ENCODE measurements at regions not wholly inside any gene's neighbourhood (a gene's known extent, or its start where the extent isn't known, plus 50 kb on each side); places are given as distances from the start of the nearest gene placed in this dataset.

GRCh38 chr6:68134796-68135195 is 500.3 kb upstream of the ADGRB3 start:
- Histone ChIP-seq H3K36me3 (ENCODE audit: low read depth, low read length) (no peaks in the 10 kb centered on the region), H3K79me2 (ENCODE audit: low read length) (no peaks in the 10 kb centered on the region), H3K9me3 (ENCODE audit: low read length) (no peaks in the 10 kb centered on the region), H3K4me1 (ENCODE audit: insufficient read depth, low read length) (no peaks in the 10 kb centered on the region), H4K20me1 (ENCODE audit: low read length) (no peaks in the 10 kb centered on the region), H3K9me2 (replicated peaks; ENCODE audit: low read length) (no peaks in the 10 kb centered on the region), H3K9ac (ENCODE audit: low read length) (no peak overlapping the region), H3K27me3 (ENCODE audit: low read length) (no peaks in the 10 kb centered on the region), H3K4me2 (ENCODE audit: low read length) (no peak overlapping the region), H2AFZ (ENCODE audit: low read length) (no peak overlapping the region), H3F3A (ENCODE audit: low read length, unreplicated experiment) (no peaks in the 10 kb centered on the region), H3K4me3 (ENCODE audit: low read length) (no peak overlapping the region), H3K27ac (ENCODE audit: low read length) (no peak overlapping the region)
- ATAC-seq (no peak), DNase-seq (no peak)
- intact Hi-C loops (cut with micrococcal nuclease): no loop called here
- no peak for TF ChIP-seq EZH2 (IDR thresholded peaks at IDR 0.05; ENCODE audit: low read length, unreplicated experiment)
- TF ChIP-seq CTCF (conservative IDR thresholded peaks at IDR 0.05; ENCODE audit: low read depth, low read length): no peak
- TF ChIP-seq EZH2phosphoT487 (IDR thresholded peaks at IDR 0.05; ENCODE audit: borderline replicate concordance, low read length): no peak
- POLR2A ChIA-PET (ENCODE audit: unreplicated experiment): no interaction called here
- no TSS peak for BruUV-seq (replicated peaks)
- CTCF ChIA-PET: no interaction called here

GRCh38 chr6:68128211-68128610 is 506.9 kb upstream of the ADGRB3 start:
- intact Hi-C loops (cut with micrococcal nuclease): no loop called here
- no peak for ATAC-seq
- Histone ChIP-seq H3K4me2 (ENCODE audit: low read length) (no peak overlapping the region), H3K79me2 (ENCODE audit: low read length) (no peaks in the 10 kb centered on the region), H3K4me3 (ENCODE audit: low read length) (no peak overlapping the region), H3K9me3 (ENCODE audit: low read length) (no peaks in the 10 kb centered on the region), H3K9me2 (replicated peaks; ENCODE audit: low read length) (no peaks in the 10 kb centered on the region), H3K27ac (ENCODE audit: low read length) (no peak overlapping the region), H3K36me3 (ENCODE audit: low read depth, low read length) (no peaks in the 10 kb centered on the region), H2AFZ (ENCODE audit: low read length) (no peak overlapping the region), H4K20me1 (ENCODE audit: low read length) (no peaks in the 10 kb centered on the region), H3K9ac (ENCODE audit: low read length) (no peak overlapping the region), H3K27me3 (ENCODE audit: low read length) (no peaks in the 10 kb centered on the region), H3K4me1 (ENCODE audit: insufficient read depth, low read length) (no peaks in the 10 kb centered on the region), H3F3A (ENCODE audit: low read length, unreplicated experiment) (no peaks in the 10 kb centered on the region)
- ChIA-PET CTCF (no interaction called here), POLR2A (ENCODE audit: unreplicated experiment) (no interaction called here)
- BruUV-seq (replicated peaks): no TSS peak
- no peak for DNase-seq
- TF ChIP-seq EZH2 (IDR thresholded peaks at IDR 0.05; ENCODE audit: low read length, unreplicated experiment): no peak
- no peak for TF ChIP-seq EZH2phosphoT487 (IDR thresholded peaks at IDR 0.05; ENCODE audit: borderline replicate concordance, low read length)
- no peak for TF ChIP-seq CTCF (conservative IDR thresholded peaks at IDR 0.05; ENCODE audit: low read depth, low read length)

- H3K9me2 ChIP-seq (replicated peaks; ENCODE audit: low read length): no peaks in the 10 kb centered on the region
- ChIA-PET POLR2A (ENCODE audit: unreplicated experiment) (no interaction called here), CTCF (no interaction called here)
- no peaks in the 10 kb centered on the region for H3K79me2 ChIP-seq (ENCODE audit: low read length)
- no peaks in the 10 kb centered on the region for H3K27me3 ChIP-seq (ENCODE audit: low read length)
- no peak overlapping the region for H3K9ac ChIP-seq (ENCODE audit: low read length)
- no peaks in the 10 kb centered on the region for H3F3A ChIP-seq (ENCODE audit: low read length, unreplicated experiment)
- H3K4me3 ChIP-seq (ENCODE audit: low read length): no peak overlapping the region
- H3K4me2 ChIP-seq (ENCODE audit: low read length): no peak overlapping the region
- H3K9me3 ChIP-seq (ENCODE audit: low read length): no peaks in the 10 kb centered on the region
- no peaks in the 10 kb centered on the region for H3K4me1 ChIP-seq (ENCODE audit: insufficient read depth, low read length)
- BruUV-seq (replicated peaks): no TSS peak
- intact Hi-C loops (cut with micrococcal nuclease): no loop called here
- no peaks in the 10 kb centered on the region for H3K36me3 ChIP-seq (ENCODE audit: low read depth, low read length)
- no peak overlapping the region for H2AFZ ChIP-seq (ENCODE audit: low read length)
- H4K20me1 ChIP-seq (ENCODE audit: low read length): no peaks in the 10 kb centered on the region
- ATAC-seq (no peak), DNase-seq (no peak)
- H3K27ac ChIP-seq (ENCODE audit: low read length): no peak overlapping the region
- TF ChIP-seq EZH2 (IDR thresholded peaks at IDR 0.05; ENCODE audit: low read length, unreplicated experiment) (no peak), EZH2phosphoT487 (IDR thresholded peaks at IDR 0.05; ENCODE audit: borderline replicate concordance, low read length) (no peak), CTCF (conservative IDR thresholded peaks at IDR 0.05; ENCODE audit: low read depth, low read length) (no peak)
Measured at GRCh38 chr6:68127074-68127473, 508.0 kb upstream of the ADGRB3 start.
